CD14-positive monocyte (primary cell): ENCODE measurements at regions not wholly inside any gene's neighbourhood (a gene's known extent, or its start where the extent isn't known, plus 50 kb on each side); places are given as distances from the start of the nearest gene placed in this dataset.

Experiments
- DNase-seq, 3 donors: peaks; one replicate each; pipeline ENCODE4 v3.0.0-alpha.2; 2011 to 2022
- H2AFZ ChIP-seq: 2 replicates; pipeline ENCODE4 v1.6.0; 2012; ENCODE audit warnings: mild to moderate bottlenecking, low read depth, low read length, inconsistent platforms; ENCODE audit not compliant: insufficient read depth, poor library complexity, severe bottlenecking
- H3K27ac ChIP-seq, 2 donors: 1 replicate in 1 of 2; 2 replicates in 1 of 2; pipeline ENCODE4 v1.5.1; 2012 to 2013; ENCODE audit warnings: low read length in 2 of 2, control low read depth in 1 of 2, inconsistent platforms in 1 of 2, low read depth in 1 of 2, mild to moderate bottlenecking in 1 of 2
- H3K27me3 ChIP-seq, 2 donors: one replicate each; pipeline versions ENCODE4 v1.6.0 to v1.6.1; 2011 to 2013; ENCODE audit warnings: low read length in 2 of 2; ENCODE audit not compliant: control insufficient read depth in 2 of 2, insufficient read depth in 2 of 2
- H3K36me3 ChIP-seq, 2 donors: replicated peaks in 1 of 2; 1 replicate in 1 of 2; 2 replicates in 1 of 2; pipeline versions ENCODE4 v1.5.1 to v1.6.1; 2012 to 2013; ENCODE audit warnings: low read length in 2 of 2, control low read depth in 1 of 2, inconsistent platforms in 1 of 2, mild to moderate bottlenecking in 1 of 2; ENCODE audit not compliant: insufficient read depth in 2 of 2, control insufficient read depth in 1 of 2
- H3K4me1 ChIP-seq, 2 donors: 1 replicate in 1 of 2; 2 replicates in 1 of 2; pipeline versions ENCODE4 v1.5.1 to v1.6.1; 2012 to 2013; ENCODE audit warnings: low read length in 2 of 2, control low read depth in 1 of 2, inconsistent platforms in 1 of 2, mild to moderate bottlenecking in 1 of 2, moderate library complexity in 1 of 2; ENCODE audit not compliant: insufficient read depth in 2 of 2, control insufficient read depth in 1 of 2
- H3K4me2 ChIP-seq: replicated peaks from 2 replicates; pipeline ENCODE3; 2012; ENCODE audit warnings: low read length, moderate library complexity, mild to moderate bottlenecking; ENCODE audit not compliant: poor library complexity, severe bottlenecking; ENCODE audit errors: extremely low read depth
- H3K4me3 ChIP-seq, 3 experiments: fragments of 200-600 bp in 1 of 3; sonication (generic) in 1 of 3; replicated peaks in 1 of 3; 1 replicate in 2 of 3; 2 replicates in 1 of 3; pipeline ENCODE4 v1.5.1; 2011 to 2013; ENCODE audit warnings: low read length in 3 of 3, mild to moderate bottlenecking in 3 of 3, control low read depth in 2 of 3, low read depth in 2 of 3, inconsistent platforms in 1 of 3, moderate library complexity in 1 of 3
- H3K79me2 ChIP-seq: 2 replicates; pipeline ENCODE4 v1.6.0; 2012; ENCODE audit warnings: mild to moderate bottlenecking, control low read depth, inconsistent platforms, low read length, moderate library complexity; ENCODE audit not compliant: insufficient read depth
- H3K9ac ChIP-seq: 2 replicates; pipeline ENCODE4 v1.6.0; 2017; ENCODE audit warnings: low read length, mild to moderate bottlenecking; ENCODE audit not compliant: insufficient read depth, poor library complexity, severe bottlenecking
- H3K9me3 ChIP-seq, 2 donors: replicated peaks in 1 of 2; 1 replicate in 1 of 2; 2 replicates in 1 of 2; pipeline versions ENCODE4 v1.5.1 to v1.6.1; 2012 to 2013; ENCODE audit warnings: low read length in 2 of 2, control low read depth in 1 of 2; ENCODE audit not compliant: control insufficient read depth in 1 of 2, insufficient read depth in 1 of 2
- H4K20me1 ChIP-seq: 2 replicates; pipeline ENCODE4 v1.6.0; 2012; ENCODE audit warnings: mild to moderate bottlenecking, low read length, control low read depth, moderate library complexity; ENCODE audit not compliant: insufficient read depth
- H3K27ac Mint-ChIP-seq, 7 donors: one replicate each; pipeline ENCODE4 v1.8.0; 2020; ENCODE audit warnings: mild to moderate bottlenecking in 7 of 7, mixed read lengths in 7 of 7, moderate library complexity in 6 of 7, inconsistent platforms in 2 of 7
- H3K27me3 Mint-ChIP-seq, 3 donors: one replicate each; pipeline ENCODE4 v1.8.0; 2021 to 2022; ENCODE audit warnings: low read depth in 3 of 3, mild to moderate bottlenecking in 3 of 3, mixed read lengths in 3 of 3, moderate library complexity in 3 of 3, inconsistent platforms in 1 of 3
- H3K36me3 Mint-ChIP-seq, 2 donors: one replicate each; pipeline ENCODE4 v1.8.0; 2020; ENCODE audit warnings: mixed read lengths in 2 of 2, inconsistent platforms in 1 of 2, mild to moderate bottlenecking in 1 of 2
- H3K4me1 Mint-ChIP-seq: one replicate; pipeline ENCODE4 v1.8.0; 2020; ENCODE audit warnings: mild to moderate bottlenecking, mixed read lengths
- H3K4me3 Mint-ChIP-seq, 2 donors: one replicate each; pipeline ENCODE4 v1.8.0; 2020; ENCODE audit warnings: mild to moderate bottlenecking in 2 of 2, mixed read lengths in 2 of 2, moderate library complexity in 1 of 2
- H3K9me3 Mint-ChIP-seq, 7 donors: one replicate each; pipeline ENCODE4 v1.8.0; 2020 to 2022; ENCODE audit warnings: mixed read lengths in 7 of 7, mild to moderate bottlenecking in 6 of 7, moderate library complexity in 6 of 7, inconsistent platforms in 2 of 7
- WGBS: methylation state at CpG from one replicate; pipeline ENCODE4 v1.1.5; 2013; ENCODE audit warnings: missing lambda C conversion rate; ENCODE audit not compliant: insufficient coverage; 5-methylcytosine and 5-hydroxymethylcytosine counted together
- intact Hi-C, 2 donors: fragments of 100-400 bp; cut with micrococcal nuclease; formaldehyde crosslinking; loops; one replicate each; pipeline versions ENCODE4 v1.15.0 to v1.15.1; 2023
- TF ChIP-seq, protein P1 (sequence below): fragments of 200-600 bp; IDR thresholded peaks from one replicate; pipeline ENCODE4 v1.8.0; 2022; ENCODE audit warnings: antibody characterized with exemption, mild to moderate bottlenecking

DNA sequence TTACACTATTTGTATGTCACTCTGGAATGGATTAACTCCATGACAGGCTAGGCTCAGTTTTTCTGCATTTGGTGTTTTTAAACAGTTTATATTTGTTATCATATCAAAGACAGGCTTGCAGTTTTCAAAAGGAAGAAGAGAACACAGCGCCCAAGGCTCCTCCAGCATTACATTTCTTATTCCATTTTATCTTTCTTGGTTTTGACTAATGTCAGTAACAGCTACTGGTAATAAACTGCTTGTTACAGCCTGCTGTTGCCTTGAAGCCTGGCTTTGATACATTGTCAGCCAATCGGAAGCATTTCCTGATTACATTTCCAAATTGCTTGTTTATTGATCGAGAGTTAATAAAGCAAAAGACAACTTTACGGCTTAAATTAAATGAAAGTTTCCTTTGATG is 166.0 kb upstream of the MDFIC start:
- intact Hi-C loops: no loop called here
- no peaks in the 10 kb centered on the region for H4K20me1 ChIP-seq
- Mint-ChIP-seq H3K27ac (no peak overlapping the region), H3K9me3 (peaks cover 0 to 13% (median 3%) of the 10 kb centered on the region in 7 donors), H3K4me3 (no peak overlapping the region), H3K4me1 (no peaks in the 10 kb centered on the region), H3K36me3 (no peaks in the 10 kb centered on the region), H3K27me3 (peaks cover 0 to 6% (median 3%) of the 10 kb centered on the region in 3 donors)
- no peak overlapping the region for H3K4me3 ChIP-seq
- H3K27ac ChIP-seq: no peak overlapping the region
- no peaks in the 10 kb centered on the region for H3K9me3 ChIP-seq
- no peak overlapping the region for H3K4me2 ChIP-seq
- H3K9ac ChIP-seq: no peak overlapping the region
- H3K36me3 ChIP-seq: no peaks in the 10 kb centered on the region
- no peak for DNase-seq
- TF ChIP-seq, protein P1, sequence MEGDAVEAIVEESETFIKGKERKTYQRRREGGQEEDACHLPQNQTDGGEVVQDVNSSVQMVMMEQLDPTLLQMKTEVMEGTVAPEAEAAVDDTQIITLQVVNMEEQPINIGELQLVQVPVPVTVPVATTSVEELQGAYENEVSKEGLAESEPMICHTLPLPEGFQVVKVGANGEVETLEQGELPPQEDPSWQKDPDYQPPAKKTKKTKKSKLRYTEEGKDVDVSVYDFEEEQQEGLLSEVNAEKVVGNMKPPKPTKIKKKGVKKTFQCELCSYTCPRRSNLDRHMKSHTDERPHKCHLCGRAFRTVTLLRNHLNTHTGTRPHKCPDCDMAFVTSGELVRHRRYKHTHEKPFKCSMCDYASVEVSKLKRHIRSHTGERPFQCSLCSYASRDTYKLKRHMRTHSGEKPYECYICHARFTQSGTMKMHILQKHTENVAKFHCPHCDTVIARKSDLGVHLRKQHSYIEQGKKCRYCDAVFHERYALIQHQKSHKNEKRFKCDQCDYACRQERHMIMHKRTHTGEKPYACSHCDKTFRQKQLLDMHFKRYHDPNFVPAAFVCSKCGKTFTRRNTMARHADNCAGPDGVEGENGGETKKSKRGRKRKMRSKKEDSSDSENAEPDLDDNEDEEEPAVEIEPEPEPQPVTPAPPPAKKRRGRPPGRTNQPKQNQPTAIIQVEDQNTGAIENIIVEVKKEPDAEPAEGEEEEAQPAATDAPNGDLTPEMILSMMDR: no peak
- no peak overlapping the region for H2AFZ ChIP-seq
- no peaks in the 10 kb centered on the region for H3K4me1 ChIP-seq
- H3K27me3 ChIP-seq: no peaks in the 10 kb centered on the region
- no peaks in the 10 kb centered on the region for H3K79me2 ChIP-seq
- 71% methylated on average over 1 of the region's 4 CpGs for WGBS

DNA sequence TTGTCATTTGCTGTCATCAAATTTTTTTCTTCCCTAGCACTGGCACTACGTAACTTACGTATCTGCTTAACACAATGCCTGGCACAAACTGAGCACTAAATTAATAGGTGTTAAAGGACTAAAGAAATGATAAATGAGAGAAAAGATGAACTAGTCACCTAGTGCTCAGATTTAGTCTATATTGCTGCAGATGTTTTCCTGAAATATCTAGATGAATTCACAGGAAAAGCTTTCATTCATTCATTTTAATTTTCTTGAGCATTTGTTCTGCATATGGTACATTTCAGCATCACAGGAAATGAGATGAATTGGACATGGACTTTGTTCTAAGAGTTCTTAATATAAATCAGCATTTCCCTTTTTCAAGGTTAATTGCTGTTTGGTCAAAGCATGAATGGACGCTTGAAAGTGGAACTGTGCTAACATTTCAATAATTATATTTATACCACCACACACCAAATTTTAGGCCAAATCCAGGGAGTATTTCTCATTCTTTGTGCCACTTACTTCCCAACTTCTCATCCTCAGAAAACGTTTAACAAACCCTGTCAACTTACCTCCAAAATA is 163.2 kb upstream of the MDFIC start:
- no peaks in the 10 kb centered on the region for H3K9me3 ChIP-seq
- H3K27ac ChIP-seq: no peak overlapping the region
- intact Hi-C loops: no loop called here
- H3K4me2 ChIP-seq: no peak overlapping the region
- no peaks in the 10 kb centered on the region for H3K36me3 ChIP-seq
- H3K4me1 ChIP-seq: no peaks in the 10 kb centered on the region
- TF ChIP-seq, protein P1: no peak
- no peaks in the 10 kb centered on the region for H3K4me1 Mint-ChIP-seq
- H2AFZ ChIP-seq: no peak overlapping the region
- peaks cover 0 to 7% (median 4%) of the 10 kb centered on the region in 7 donors for H3K9me3 Mint-ChIP-seq
- peaks cover 0 to 6% (median 3%) of the 10 kb centered on the region in 3 donors for H3K27me3 Mint-ChIP-seq
- WGBS: 92% methylated on average over 2 of the region's 4 CpGs
- H4K20me1 ChIP-seq: no peaks in the 10 kb centered on the region
- no peak for DNase-seq
- no peak overlapping the region for H3K27ac Mint-ChIP-seq
- no peaks in the 10 kb centered on the region for H3K27me3 ChIP-seq
- no peak overlapping the region for H3K4me3 Mint-ChIP-seq
- H3K9ac ChIP-seq: no peak overlapping the region
- no peak overlapping the region for H3K4me3 ChIP-seq
- no peaks in the 10 kb centered on the region for H3K36me3 Mint-ChIP-seq
- no peaks in the 10 kb centered on the region for H3K79me2 ChIP-seq
